NCI-H1048 (cell line): ENCODE measurements at regions not wholly inside any gene's neighbourhood (a gene's known extent, or its start where the extent isn't known, plus 50 kb on each side); places are given as distances from the start of the nearest gene placed in this dataset.
"Not testable (repeated sequence)": the region's sequence is repeated elsewhere in the genome, so short reads cannot be mapped to it uniquely, and the experiment has no call there.

Experiments used
- DNase-seq: peaks from one replicate; lab custom pipeline; 2025; lab: John Stamatoyannopoulos, UW

DNA sequence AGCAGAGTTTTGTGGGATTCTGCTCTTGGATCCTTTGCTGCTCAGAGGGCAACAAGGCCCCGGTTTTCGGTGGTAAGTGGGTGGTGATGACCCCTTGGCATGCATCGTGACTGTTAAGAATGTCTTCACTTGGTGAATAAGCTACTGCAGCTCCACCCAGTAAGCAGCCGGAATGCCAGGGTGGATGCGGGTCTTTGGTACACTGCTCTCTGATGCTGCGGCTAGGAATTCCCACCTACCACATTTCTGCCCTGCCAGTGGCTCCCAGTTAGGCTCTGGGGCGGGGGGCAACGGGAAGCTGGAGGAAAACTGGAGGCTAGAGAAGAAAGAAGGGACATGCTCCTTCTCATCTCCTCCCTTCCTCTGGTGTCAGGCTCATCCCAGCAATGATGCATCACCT, 180.4 kb upstream of the GALNT2 start:
- no peak for DNase-seq

DNA sequence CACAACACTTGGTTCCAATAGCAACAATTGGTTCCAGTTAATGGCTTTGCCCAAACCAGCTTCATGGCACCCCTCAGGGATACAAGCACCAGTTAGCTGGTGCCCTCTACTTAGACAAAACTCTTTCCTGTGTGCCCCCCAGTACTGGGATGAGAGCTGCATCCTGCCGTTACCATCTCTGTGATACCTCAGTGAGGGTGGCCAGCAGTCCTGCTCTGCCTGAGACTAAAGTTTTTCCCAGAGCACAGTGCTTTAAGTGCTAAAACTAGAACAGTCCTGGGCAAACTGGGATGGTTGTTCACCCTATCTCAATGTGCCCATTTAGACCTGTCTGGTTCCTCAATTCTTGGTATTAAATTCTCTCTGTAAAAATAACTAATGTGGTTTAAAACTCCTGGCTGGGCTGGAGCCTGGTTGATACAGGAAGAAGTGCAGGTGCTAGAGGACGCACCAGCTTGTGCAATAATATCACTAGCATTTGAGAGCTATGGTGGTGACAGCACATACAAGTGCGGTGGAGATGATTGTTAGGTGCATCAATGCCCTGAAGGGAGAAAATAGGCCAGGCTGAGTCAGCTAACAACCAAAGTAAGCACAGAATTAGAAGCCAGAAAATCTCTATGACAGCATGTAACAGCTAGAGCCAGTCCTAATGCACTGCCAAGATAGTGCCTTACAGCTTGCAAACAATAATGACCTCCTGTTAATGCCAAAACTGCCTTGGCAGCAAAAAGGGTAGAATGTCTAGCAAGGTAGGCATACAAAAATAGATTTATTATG, 179.8 kb upstream of the GALNT2 start:
- DNase-seq: no peak

DNA sequence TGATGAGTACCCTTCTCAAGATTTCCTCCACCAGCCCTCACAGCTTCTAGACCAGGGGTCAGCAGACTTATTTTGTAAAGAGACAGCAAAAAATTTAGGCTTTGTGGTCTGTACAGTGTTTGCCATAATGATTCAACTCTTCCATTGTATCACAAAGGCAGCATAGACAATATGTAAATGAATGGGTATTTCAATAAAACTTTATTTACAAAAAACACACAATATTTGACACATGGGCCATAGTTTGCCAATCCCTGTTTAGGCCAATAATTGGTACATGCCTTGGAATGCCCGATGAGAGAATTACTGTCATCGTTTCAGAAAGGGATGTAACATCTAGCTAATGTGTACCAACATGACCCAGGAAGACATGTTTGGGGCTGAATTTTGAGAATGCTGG, 178.9 kb upstream of the GALNT2 start:
- DNase-seq: no peak

GRCh38 chr1:229888561-229889001, 178.5 kb upstream of the GALNT2 start:
- DNase-seq: no peak

GRCh38 chr1:229889031-229889517, 178.0 kb upstream of the GALNT2 start:
- DNase-seq: no peak

DNA sequence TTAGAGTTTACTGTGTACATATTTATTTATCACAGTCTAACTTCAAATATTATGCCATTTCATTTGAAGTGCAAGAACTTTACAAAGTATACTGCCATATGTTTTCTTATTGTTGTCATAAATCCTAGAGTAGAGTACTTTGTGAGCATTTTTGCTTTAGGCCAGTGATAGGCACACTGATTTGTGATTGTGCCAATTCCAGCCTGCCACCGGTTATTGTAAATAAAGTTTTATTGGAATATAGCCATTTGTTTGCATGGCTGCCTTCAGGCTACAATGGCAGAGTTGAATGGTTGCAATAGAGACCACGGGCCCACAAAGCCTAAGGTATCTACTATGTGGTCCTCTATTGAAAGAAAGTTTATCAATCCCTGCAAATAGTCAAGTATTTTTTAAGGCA, 175.8 kb upstream of the GALNT2 start:
- DNase-seq: no peak

DNA sequence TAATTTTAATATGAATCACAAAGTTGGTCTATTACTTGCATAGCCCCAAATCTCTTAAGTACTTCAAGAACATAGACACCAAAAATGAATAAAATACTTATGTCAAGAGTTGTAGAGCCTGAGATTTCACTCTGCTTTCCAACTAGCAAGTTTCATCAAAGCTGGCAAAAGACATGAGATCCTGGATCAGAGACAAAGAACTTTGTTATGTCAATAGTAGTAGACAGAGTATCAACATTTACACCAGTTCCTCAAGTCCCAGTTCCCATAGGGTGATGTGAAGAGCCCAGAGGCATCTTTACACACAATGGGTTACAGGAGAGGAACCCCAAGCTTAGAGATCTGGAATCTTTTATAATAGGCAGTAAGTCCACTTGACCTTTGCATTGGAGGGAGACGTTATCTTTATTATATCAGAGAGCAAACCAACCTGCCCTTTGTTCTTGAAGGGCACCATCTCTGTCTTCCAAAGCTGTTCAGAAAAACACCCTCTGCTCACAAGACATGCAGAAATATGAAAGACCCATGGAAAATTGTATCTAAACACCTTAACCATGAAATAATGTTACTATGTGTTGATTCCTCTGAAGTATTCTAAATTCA, 174.4 kb upstream of the GALNT2 start:
- no peak for DNase-seq

GRCh38 chr1:229893762-229894444, 173.1 kb upstream of the GALNT2 start:
- no peak for DNase-seq

DNA sequence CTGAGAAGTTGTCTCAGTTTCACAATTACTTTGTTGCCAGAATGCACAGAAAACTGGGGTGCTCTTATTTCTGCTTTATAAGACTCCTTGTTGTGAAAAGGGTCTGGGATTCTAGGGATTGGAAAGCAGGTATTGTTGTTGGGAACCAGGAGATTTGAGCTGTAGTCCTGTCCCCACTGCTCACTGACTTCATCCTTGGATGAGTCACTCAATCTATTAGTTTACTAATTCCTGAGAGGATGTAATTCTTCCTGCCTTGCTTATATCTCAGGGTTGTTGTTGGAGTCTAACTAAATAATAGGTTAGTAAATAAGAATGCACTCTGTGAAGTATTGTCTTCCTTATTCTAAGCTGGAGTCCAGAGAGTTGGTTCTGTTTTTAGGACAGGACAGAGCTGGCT, 172.5 kb upstream of the GALNT2 start:
- DNase-seq: no peak

GRCh38 chr1:229895605-229896004, 171.4 kb upstream of the GALNT2 start:
- no peak for DNase-seq

DNA sequence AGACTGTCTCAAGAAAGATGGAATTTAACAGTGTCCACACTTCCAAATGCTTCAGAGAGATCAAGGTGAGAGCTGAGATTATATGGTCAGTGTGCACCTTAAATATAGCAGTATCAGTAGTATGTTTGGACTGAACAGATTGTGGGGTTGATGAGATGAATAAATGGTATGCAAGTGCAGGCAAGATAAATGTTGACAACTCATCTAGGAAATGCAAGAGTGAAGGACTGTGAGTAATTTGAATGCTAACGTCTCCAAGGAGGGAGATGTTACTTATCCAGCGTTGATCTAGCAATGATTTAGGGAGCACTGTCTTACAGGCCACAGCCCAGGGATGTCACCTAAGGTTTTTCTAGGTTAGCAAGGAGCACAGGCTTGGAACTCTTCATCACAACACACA, 170.7 kb upstream of the GALNT2 start:
- no peak for DNase-seq

DNA sequence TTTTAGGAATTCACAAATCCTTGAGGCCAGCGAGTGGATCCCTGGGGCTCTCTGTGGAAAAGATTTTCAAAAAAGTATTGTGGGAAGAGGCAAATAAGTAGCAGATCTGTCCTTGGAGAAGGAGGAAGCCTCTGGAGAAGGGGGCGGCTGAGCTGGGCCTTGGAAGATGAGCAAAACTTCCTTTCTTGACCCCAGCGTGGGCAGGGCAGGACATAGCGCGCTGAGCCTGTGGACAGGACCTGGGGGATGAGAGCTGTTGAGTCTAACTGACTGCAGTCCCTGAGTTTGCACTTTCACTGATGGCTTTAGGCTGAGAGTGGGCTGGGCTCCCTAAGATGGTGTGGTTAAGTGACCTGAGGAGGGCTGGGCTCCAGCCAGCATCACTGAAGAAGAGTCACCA, 170.2 kb upstream of the GALNT2 start:
- no peak for DNase-seq

DNA sequence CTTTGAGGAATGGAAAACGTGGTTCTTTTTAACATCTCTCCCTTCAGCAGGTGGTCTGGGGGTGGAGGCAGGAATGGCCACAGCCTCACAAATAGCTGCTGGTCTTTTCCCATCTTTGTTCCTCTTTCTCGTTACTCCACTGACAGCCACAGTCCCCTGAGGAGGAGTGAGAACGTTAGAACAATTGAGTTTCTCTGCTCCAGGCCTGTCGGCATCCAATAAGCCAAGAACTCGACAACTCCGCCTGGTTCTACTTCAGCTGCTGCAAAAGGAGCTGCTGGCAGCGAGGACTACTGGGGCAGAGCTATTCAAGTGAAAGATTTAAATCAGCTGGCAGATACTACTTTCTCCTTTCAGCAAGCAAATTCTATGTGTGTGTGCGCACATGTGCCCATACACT, 169.5 kb upstream of the GALNT2 start:
- no peak for DNase-seq

- no peak for DNase-seq
Measured at GRCh38 chr1:229900220-229900619, 166.8 kb upstream of the GALNT2 start.

DNA sequence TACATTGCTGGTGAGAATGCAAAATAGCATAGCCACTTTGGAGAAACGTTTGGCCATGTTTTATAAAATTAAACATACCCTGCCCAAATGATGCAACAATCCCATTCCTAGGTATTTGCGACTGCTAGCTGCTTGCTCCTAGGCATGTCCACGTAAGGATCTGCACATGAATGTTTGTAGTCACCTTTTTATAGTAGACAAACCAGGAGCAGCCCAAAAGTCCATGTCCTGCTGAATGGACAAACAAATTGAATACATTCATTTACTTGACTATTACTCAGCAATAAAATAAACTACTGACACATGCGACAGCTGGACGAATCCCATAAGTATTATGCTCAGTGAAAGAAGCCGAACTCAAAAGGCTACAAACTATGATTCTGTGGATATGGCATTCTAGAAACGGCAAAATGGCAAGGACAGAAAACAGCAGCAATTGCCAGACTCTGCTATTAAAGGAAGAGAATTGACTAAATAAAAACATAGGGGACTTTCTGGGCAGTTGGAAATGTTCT, 161.9 kb upstream of the GALNT2 start:
- DNase-seq: no peak

- DNase-seq: no peak
Measured at GRCh38 chr1:229905652-229906051, 161.4 kb upstream of the GALNT2 start.

- DNase-seq: no peak
Measured at GRCh38 chr1:229907884-229908638, 159.0 kb upstream of the GALNT2 start.

DNA sequence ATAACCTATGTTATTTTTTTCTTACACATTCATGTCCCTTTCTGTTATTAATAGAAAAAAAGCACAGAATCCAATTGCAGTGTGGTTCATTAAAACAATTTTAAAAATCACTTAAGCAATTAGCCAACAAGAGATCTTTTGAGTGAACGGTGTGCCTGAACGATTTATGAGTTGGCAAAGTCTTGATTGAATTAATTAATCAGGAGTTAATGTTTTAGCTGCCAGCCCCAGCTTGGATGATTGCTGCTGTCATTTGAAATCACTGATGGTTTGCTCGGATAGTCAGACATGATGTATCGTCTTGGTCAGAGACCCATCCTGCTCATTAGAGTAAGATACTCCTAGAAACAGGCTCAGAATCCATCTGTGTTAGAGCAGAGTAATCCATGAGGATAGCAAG, 158.3 kb upstream of the GALNT2 start:
- DNase-seq: no peak

- DNase-seq: no peak
Measured at GRCh38 chr1:229913489-229913888, 153.5 kb upstream of the GALNT2 start.

DNA sequence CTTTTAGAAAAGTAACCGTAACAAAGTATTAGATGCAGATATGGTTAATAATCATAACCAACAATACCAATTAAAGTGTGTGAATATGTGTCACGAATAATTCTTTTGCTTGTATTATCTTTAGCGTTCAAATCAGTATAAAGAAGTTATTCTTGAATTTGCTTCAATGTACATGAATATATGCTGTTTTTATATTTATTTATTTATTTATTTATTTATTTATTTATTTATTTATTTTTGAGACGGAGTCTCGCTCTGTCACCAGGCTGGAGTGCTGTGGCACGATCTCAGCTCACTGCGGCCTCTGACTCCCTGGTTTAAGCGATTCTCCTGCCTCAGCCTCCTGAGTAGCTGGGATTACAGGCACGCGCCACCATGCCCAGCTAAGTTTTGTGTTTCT, 147.6 kb upstream of the GALNT2 start:
- DNase-seq: not testable (repeated sequence)

DNA sequence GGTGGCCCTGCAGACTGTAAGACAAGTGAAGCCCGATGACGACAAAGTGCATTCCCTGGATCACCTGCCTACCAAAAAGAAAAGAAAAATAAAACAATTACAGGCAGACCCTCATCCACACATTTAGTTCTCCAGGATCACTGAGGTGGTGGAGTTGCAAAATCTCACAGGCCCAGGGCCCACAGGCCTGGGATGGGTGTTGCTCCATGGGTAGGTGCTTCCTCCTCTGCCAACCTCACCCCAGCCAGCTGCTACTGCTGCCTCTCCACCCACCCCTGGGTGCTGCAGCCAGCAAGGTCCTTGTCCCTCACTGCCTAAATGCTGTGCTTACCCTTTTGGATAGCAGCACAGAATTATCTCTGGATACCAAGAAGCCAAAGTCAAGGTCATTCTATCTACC, 146.4 kb upstream of the GALNT2 start:
- DNase-seq: no peak

- no peak for DNase-seq
Measured at GRCh38 chr1:229922249-229922648, 144.8 kb upstream of the GALNT2 start.
